NCI-H1694 treated with DMSO at 0.1 percent for 48 hours (cell line): ENCODE measurements at regions not wholly inside any gene's neighbourhood (a gene's known extent, or its start where the extent isn't known, plus 50 kb on each side); places are given as distances from the start of the nearest gene placed in this dataset.
A peak's percentile ranks its signal among the peaks of the same experiment; 100 is the strongest.

Experiments
- DNase-seq: peaks from one replicate; lab custom pipeline; 2025; lab: John Stamatoyannopoulos, UW

GRCh38 chr21:41045534-41046268 lies 122.3 kb upstream of the BACE2 start:
- DNase-seq: peak; percentile 76

- no peak for DNase-seq
These were observed 119.8 kb upstream of the BACE2 start for GRCh38 chr21:41048145-41048544.

- DNase-seq: no peak
These were observed 119.3 kb upstream of the BACE2 start for GRCh38 chr21:41048623-41049022.

GRCh38 chr21:41052820-41053555 lies 115.0 kb upstream of the BACE2 start:
- no peak for DNase-seq

DNA sequence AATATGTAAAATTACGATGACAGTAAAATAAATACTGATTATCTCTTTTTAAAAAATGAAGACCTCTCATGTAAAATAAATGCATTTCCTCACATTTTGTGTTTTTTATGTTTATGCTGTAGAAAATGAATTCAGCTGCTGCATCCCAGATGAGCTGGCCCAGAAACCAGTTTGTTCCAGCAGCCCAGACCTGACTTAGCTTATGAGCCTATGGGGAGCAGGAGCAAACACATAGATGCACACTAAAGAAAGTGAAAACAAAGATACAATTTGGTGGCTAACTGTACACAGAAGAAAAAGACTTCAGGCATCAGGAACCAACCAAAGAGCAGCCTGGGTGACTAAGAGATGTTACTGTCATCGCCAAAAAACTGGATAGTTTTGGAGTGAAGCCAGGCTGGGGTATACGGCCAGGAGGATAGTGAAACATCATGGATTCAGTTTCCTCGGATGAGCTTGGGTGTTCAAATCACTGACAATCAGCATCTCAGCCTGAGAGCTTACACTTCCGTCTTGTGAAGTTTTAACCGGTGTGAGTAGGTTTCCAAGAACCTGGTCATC lies 113.9 kb upstream of the BACE2 start:
- DNase-seq: no peak

DNA sequence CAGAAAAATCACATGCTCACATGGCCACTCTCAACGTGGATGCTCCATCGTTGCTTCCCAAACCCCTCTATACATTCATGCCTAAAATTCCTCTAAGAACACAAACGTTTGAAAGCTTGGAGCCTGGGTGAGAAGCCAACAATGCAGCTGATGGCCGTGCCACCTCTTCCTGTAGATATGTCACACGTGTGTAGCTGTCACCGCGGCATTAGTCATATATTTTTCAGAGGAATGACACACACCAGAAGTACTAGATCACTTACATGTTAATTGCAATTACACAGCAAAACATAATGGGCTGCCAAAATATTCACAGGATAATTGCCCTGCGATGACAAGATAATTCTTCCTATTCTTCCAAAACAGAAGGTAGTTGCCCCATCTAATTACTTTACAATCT lies 112.7 kb upstream of the BACE2 start:
- no peak for DNase-seq

DNA sequence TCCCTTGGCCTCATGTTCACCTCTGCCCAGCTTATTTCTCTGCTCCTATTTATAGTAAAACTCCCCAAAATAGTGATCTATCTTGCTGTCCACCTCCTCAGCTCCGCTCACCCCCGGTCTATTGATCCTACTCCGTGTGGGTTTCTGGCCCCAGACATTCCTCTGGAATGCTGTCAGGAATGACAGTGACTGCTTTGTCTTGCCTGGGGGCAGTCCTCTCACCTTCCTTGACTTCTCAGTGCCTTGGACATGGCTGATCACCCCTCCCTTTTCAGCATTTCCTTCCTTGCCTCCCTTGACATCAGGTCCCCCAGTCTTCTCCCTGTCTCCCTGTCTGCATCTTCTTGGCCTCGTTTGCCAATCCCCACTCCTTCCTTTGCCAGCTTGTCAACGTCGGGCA lies 108.1 kb upstream of the BACE2 start:
- no peak for DNase-seq

GRCh38 chr21:41061701-41062100 lies 106.3 kb upstream of the BACE2 start:
- no peak for DNase-seq

GRCh38 chr21:41064334-41064791 lies 103.6 kb upstream of the BACE2 start:
- DNase-seq: no peak

DNA sequence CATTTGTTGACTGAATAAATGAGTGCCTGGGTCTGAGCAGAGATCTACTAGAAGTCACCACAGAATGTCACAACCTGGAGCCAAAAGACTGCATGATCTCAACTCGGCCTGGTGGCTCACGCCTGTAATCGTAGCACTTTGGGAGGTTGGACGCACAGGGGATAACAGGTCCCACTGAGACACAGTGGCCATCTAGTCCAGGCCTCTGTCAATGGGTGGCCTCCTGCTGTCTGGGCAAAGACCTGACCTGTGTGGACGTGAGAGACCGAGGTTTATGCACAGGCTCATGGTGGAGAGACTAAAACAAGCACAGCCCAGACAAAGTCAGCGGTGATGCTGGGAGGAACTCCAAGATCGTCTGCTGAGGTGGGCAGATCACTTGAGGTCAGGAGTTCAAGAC lies 103.0 kb upstream of the BACE2 start:
- no peak for DNase-seq

DNA sequence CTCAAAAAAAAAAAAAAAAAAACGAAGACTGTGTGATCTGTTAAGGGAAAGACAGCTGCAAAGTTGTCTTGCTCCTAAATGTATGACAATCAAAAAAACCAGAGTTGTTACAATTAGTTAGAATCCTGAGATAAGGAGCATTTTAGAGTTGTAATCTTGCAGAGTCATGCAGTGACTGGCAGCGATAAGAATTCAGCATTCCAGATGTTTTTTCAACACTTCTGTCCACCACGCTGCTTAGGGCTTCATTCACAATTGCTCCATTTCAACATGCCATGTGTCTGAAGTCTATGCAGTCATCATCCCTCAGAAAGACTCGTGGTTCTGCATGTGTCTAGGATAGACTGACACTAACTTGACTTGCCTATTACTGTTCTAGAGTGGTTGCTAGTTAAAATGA lies 102.4 kb upstream of the BACE2 start:
- DNase-seq: no peak

DNA sequence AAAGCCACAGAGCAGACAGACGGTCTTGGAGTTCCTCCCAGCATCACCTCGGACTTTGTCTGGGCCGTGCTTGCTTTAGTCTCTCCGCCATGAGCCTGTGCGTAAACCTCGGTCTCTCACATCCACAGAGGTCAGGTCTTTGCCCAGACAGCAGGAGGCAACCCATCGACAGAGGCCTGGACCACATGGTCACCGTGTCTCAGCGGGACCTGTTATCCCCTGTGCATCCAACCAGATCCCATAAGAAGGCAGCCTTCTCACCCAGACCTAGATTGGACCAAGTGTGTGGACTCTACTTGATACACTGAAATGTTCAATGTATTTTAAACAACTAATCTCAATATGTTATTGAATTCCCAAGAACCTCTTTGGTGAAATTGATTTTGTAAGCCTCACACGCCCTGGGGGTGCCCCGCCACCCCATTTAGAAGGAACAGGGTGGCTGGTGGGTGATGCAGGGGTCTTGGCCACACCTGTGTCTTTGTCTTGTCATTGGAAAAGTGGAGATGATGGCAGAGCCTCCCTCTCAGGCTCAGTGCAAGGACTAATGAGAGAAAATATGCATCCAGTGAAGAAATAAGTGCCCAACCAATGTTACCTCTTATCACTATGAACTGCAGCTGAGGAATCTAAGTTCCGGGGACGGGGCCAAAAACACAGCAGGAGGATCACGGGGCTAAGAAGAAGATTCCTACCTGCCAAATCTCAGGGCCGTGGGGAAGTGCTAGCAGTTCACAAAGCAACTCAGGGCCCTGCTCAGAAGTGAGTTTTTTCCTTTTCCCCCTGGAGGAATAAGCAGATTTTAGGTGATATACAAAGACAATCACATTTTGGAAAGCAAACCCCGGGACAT lies 101.6 kb upstream of the BACE2 start:
- DNase-seq: no peak

- DNase-seq: no peak
These were observed 100.3 kb upstream of the BACE2 start for GRCh38 chr21:41067709-41068108.

GRCh38 chr21:41068496-41068895 lies 99.5 kb upstream of the BACE2 start:
- no peak for DNase-seq

DNA sequence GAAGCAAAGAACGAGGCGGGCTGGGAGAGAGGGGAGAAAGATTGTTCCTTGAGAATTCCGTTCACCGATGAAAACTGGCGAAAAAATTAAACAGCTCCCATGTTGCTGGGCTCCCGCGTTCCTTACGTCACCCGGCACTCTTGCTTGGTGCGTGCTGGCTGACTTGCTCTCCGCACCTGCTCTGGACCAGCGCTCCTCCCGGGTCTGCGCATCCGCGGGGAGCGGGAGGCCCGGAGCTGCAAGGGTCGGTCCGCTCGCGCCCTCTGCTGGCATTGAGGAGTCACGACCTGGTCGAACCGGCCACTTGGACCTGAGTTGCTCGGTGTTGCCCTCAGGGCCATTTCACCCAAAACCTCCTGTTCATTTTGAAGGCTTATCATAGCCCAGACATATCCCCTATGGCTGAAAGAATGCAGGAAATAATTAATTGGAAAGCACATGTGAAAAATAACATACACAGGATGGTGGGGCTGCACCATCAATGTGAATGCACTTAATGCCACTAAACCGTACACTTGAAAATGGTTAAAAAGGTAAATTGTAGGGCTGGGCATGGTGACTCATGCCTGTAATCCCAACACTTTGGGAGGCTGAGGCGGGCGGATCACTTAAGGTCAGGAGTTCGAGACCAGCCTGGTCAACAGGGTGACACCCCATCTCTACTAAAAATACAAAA lies 98.9 kb upstream of the BACE2 start:
- peak; percentile 17 for DNase-seq

DNA sequence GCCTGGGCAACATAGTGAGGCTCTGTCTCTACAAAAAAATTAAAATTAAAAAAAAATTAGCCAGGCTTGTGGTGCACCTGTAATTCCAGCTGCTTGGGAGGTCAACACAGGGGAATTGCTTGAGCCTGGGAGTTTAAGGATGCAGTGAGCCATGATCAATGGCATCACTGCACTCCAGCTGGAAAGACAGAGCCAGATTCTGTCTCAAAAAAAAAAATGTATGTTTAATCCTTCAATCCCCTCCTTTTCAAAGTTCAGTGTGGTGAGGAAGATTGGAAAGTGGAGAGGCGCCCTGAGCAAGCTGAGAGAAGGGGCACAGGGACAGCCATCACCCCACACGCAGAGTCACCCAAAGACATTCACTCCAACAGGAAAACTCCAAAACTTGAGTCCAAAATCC lies 97.7 kb upstream of the BACE2 start:
- no peak for DNase-seq

DNA sequence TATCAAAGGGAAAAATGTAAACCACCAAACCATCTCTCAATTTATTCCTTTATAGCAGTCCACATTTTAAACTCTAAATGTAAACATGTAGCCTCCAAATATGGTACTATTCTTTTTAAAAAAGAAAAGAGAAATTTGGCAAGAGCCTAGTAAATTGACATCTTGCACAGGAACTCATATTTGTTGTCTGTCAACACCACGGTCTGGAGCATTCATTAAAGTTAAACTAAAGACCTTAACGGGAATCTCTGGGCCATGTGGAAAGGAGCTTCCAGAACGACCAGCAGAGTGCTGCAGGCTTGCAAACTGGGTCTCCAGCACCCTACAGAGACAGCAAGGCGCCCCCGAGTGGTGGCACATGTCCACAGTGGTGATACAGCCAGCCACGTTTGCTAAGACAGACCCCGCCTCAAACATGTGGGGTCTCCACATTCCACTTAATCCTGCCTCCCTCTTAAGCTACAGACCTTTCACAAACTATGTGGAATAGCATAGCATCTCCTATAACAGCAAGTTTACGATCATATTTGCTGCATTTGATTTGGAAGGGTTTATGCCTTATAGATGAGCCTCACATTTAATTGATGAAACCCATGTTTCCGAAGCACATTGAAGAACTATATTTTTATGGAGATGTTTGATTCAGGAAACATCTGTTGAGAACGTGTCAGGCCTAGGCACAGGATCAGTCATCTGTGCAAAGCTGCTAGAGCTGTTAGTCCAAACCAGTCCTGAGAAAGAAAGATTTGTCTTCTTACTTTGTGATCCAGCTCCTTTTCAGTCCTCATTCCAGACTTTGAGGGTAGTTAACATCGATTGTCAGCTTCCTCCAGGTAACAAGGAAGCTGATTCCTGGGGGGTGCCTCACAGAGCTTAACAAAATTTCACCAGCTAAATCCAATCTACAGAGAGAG lies 96.4 kb upstream of the BACE2 start:
- peak; percentile 26 for DNase-seq

GRCh38 chr21:41073558-41073957 lies 94.4 kb upstream of the BACE2 start:
- DNase-seq: no peak

GRCh38 chr21:41074396-41075184 lies 93.4 kb upstream of the BACE2 start:
- DNase-seq: no peak

- DNase-seq: no peak
These were observed 92.3 kb upstream of the BACE2 start for GRCh38 chr21:41075656-41076055.
